ENCODE measurements at regions not wholly inside any gene's neighbourhood (a gene's known extent, or its start where the extent isn't known, plus 50 kb on each side); places are given as distances from the start of the nearest gene placed in this dataset.

DNA sequence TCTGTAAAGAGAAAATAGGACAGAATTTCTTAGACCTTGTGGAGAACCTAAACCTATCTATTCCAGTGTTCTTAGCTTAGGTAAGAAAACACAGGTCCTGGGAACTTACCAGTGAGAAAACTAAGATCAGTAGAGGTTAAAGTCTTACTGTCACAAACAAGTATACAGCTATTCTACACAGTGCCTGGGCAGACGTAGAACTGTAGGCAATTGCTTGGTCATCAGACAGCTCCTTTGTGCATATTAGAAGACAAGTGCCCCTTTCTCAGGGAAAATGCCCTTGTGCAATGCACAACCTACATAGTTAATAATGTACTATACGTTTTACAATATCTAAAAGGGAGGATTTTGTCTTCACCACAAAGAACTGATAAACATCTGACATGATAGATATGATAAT is 86.6 kb upstream of the JADE1 start:
- TF ChIP-seq SIN3A (IDR thresholded peaks at IDR 0.05; ENCODE audit: borderline replicate concordance, insufficient read depth, low read depth, low read length): no peak
- TF ChIP-seq TCF7L2 (IDR thresholded peaks at IDR 0.05; ENCODE audit: low read depth, low read length): no peak
- no peak for TF ChIP-seq POLR2AphosphoS5 (IDR thresholded peaks at IDR 0.05; ENCODE audit: low read depth, low read length)
- TF ChIP-seq, protein P1, sequence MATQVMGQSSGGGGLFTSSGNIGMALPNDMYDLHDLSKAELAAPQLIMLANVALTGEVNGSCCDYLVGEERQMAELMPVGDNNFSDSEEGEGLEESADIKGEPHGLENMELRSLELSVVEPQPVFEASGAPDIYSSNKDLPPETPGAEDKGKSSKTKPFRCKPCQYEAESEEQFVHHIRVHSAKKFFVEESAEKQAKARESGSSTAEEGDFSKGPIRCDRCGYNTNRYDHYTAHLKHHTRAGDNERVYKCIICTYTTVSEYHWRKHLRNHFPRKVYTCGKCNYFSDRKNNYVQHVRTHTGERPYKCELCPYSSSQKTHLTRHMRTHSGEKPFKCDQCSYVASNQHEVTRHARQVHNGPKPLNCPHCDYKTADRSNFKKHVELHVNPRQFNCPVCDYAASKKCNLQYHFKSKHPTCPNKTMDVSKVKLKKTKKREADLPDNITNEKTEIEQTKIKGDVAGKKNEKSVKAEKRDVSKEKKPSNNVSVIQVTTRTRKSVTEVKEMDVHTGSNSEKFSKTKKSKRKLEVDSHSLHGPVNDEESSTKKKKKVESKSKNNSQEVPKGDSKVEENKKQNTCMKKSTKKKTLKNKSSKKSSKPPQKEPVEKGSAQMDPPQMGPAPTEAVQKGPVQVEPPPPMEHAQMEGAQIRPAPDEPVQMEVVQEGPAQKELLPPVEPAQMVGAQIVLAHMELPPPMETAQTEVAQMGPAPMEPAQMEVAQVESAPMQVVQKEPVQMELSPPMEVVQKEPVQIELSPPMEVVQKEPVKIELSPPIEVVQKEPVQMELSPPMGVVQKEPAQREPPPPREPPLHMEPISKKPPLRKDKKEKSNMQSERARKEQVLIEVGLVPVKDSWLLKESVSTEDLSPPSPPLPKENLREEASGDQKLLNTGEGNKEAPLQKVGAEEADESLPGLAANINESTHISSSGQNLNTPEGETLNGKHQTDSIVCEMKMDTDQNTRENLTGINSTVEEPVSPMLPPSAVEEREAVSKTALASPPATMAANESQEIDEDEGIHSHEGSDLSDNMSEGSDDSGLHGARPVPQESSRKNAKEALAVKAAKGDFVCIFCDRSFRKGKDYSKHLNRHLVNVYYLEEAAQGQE (IDR thresholded peaks at IDR 0.05; ENCODE audit: insufficient read depth in 1 of 2, low read depth in 2 of 2, low read length in 1 of 2): no peak
- TF ChIP-seq, protein P2, sequence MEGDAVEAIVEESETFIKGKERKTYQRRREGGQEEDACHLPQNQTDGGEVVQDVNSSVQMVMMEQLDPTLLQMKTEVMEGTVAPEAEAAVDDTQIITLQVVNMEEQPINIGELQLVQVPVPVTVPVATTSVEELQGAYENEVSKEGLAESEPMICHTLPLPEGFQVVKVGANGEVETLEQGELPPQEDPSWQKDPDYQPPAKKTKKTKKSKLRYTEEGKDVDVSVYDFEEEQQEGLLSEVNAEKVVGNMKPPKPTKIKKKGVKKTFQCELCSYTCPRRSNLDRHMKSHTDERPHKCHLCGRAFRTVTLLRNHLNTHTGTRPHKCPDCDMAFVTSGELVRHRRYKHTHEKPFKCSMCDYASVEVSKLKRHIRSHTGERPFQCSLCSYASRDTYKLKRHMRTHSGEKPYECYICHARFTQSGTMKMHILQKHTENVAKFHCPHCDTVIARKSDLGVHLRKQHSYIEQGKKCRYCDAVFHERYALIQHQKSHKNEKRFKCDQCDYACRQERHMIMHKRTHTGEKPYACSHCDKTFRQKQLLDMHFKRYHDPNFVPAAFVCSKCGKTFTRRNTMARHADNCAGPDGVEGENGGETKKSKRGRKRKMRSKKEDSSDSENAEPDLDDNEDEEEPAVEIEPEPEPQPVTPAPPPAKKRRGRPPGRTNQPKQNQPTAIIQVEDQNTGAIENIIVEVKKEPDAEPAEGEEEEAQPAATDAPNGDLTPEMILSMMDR (IDR thresholded peaks at IDR 0.05): no peak
- intact Hi-C loops (cut with micrococcal nuclease; ENCODE audit: unreplicated experiment): no loop called here
- ATAC-seq: no peak

DNA sequence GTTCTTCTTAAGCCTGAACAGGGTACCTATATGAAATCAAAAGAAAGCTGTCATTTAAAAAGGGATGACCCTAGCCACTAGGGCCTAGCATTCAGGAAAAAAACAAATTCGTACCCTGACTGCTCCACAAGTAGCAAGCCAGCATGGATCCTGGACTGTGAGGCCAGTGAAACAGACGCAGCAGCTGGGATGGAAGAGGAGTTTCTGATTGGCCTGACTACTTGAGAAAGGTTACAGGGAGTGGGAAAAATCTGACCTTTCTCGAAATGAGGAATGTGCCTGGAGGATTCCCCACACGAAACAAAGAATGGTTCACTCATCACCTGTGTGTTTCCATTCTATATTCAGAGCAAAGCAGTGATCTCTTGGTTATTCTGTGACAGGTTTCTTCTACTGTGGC is 87.6 kb upstream of the JADE1 start:
- H3K27ac ChIP-seq (ENCODE audit: low read length): no peak overlapping the region
- H3K4me3 ChIP-seq (ENCODE audit: low read depth in 2 of 2, low read length in 2 of 2): no peak overlapping the region
- no peaks in the 10 kb centered on the region for H3K9me3 ChIP-seq (ENCODE audit: control insufficient read depth, insufficient read depth, low read depth, low read length)
- in situ Hi-C loops (cut with HindIII; ENCODE audit: low pct_unique_long_range_greater_than_20kb, low sequenced_read_pairs) (no loop called here), intact Hi-C loops (cut with micrococcal nuclease; ENCODE audit: unreplicated experiment) (no loop called here)
- H3K36me3 ChIP-seq (ENCODE audit: control insufficient read depth, insufficient read depth, low read length): no peaks in the 10 kb centered on the region
- ATAC-seq (no peak), DNase-seq (ENCODE audit: low read depth, low spot score) (no peak)
- CTCF ChIA-PET: no interaction called here
- no peaks in the 10 kb centered on the region for H3K27me3 ChIP-seq (ENCODE audit: control insufficient read depth, insufficient read depth, low read length)
- POLR2A ChIA-PET: no interaction called here
- TF ChIP-seq POLR2AphosphoS5 (IDR thresholded peaks at IDR 0.05; ENCODE audit: low read depth, low read length): no peak
- TF ChIP-seq SIN3A (IDR thresholded peaks at IDR 0.05; ENCODE audit: borderline replicate concordance, insufficient read depth, low read depth, low read length): no peak
- TF ChIP-seq, protein P1 (IDR thresholded peaks at IDR 0.05; ENCODE audit: insufficient read depth in 1 of 2, low read depth in 2 of 2, low read length in 1 of 2): no peak
- no peak for TF ChIP-seq TCF7L2 (IDR thresholded peaks at IDR 0.05; ENCODE audit: low read depth, low read length)
- TF ChIP-seq, protein P2 (IDR thresholded peaks at IDR 0.05): no peak
- no TSS peak for BruUV-seq (replicated peaks)
- no peaks in the 10 kb centered on the region for H3K4me1 ChIP-seq (ENCODE audit: control insufficient read depth, insufficient read depth, low read length)

More for the DNA sequence above, 86.6 kb upstream of the JADE1 start:
- no peak for DNase-seq (ENCODE audit: low read depth, low spot score)
- Histone ChIP-seq H3K36me3 (ENCODE audit: control insufficient read depth, insufficient read depth, low read length) (no peaks in the 10 kb centered on the region), H3K4me1 (ENCODE audit: control insufficient read depth, insufficient read depth, low read length) (no peaks in the 10 kb centered on the region), H3K9me3 (ENCODE audit: control insufficient read depth, insufficient read depth, low read depth, low read length) (no peaks in the 10 kb centered on the region), H3K27ac (ENCODE audit: low read length) (no peak overlapping the region), H3K27me3 (ENCODE audit: control insufficient read depth, insufficient read depth, low read length) (no peaks in the 10 kb centered on the region), H3K4me3 (ENCODE audit: low read depth in 2 of 2, low read length in 2 of 2) (no peak overlapping the region)
- in situ Hi-C loops (cut with HindIII; ENCODE audit: low pct_unique_long_range_greater_than_20kb, low sequenced_read_pairs): no loop called here
- ChIA-PET POLR2A (no interaction called here), CTCF (no interaction called here)
- no TSS peak for BruUV-seq (replicated peaks)
